NCI-H526 treated with DMSO at 0.1 percent for 48 hours (cell line): ENCODE measurements at regions not wholly inside any gene's neighbourhood (a gene's known extent, or its start where the extent isn't known, plus 50 kb on each side); places are given as distances from the start of the nearest gene placed in this dataset.

Experiments
- DNase-seq: peaks from one replicate; lab custom pipeline; 2025; lab: John Stamatoyannopoulos, UW

DNA sequence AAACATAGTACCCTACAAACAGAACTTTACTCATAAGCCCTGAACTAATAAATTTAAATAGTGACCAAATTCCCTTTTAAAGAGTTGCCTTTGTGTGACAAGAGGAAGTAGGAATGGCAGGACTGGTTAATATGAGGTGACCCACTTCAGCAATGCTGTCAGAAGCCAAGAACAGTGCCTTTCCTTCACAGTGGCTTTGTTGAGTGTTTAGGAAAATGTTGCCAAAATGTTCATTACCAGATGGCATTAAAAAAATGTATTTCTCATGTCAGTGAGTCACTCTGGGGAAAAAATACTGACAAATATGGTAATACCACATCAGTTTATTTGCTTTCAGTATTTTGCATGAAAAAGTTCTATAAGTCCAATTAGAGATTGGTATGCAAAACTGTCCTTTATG, 103.3 kb downstream of the DIRAS2 start:
- DNase-seq, result no peak

DNA sequence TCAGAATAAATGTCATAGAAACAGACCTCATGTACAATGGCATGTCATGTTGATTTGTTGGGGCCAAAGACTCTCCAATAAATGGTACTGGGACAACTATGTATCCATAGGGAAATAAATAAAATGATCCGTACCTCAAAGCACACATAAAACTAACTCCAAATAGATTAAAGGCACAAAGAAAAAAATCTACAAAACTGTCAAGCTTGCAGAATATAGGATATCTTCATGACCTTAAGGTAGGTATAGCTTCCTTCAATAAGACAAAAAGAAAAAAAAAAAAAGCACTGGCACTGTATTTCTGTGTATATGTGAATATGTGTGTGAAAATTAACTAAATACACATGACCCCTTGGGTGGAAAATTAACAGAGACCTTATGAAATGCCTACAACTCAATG, 101.9 kb downstream of the DIRAS2 start:
- no peak for DNase-seq

DNA sequence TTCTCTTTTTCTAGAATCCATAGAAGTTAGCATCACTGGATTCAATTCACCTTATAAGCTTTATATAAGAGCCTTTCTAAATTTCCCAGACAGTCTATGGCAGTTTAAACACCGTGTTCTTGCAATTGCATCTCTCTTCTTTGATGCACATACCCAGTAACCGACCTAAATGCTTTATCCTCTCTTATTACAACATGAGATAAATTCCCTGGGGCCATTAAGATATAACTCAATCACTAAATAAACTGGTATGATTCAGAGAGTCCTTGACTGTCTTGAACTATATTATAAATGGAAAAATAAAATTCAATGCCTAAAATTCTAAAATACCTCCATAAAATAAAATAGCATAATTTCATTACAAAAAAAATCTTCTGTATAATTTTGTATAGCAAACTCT, 98.1 kb downstream of the DIRAS2 start:
- DNase-seq, result no peak

DNA sequence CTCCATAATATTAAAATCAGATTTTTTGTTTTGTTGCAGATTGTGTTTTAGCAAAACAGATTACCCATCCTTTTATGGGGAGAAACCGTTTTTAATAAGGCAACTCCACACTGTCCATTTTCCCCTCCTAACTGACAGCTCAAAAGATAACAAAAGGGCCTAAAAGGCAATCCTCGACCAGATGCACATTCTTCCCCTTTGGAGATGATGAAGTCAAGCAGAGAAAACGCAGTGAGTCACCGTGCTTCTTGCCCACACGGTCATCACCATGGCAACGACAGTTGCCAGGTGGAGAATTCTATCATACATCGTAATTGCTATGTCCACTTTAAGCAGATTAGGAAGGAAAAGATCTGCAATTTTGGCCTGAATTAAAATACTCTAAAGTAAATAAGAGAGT, 96.4 kb downstream of the DIRAS2 start:
- DNase-seq, result no peak

DNA sequence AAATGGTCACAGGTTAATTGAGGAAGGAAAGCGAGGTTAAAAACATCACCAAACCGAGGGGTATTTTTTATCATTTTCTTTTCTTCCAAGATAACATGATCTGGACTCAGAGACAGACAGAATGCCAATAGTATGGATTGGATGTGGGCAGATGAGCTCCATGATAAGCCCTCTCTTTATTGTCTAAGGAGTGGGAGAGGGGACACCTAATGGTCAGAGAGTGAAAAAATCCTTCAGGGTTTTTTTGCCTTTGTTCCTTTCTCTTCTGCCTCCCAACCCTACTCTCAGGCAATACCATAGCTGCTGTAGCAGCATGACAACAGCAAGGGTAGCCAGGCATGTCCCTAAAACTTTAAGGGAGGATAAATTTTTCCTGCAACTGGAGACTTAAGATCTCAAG, 94.7 kb downstream of the DIRAS2 start:
- no peak for DNase-seq

DNA sequence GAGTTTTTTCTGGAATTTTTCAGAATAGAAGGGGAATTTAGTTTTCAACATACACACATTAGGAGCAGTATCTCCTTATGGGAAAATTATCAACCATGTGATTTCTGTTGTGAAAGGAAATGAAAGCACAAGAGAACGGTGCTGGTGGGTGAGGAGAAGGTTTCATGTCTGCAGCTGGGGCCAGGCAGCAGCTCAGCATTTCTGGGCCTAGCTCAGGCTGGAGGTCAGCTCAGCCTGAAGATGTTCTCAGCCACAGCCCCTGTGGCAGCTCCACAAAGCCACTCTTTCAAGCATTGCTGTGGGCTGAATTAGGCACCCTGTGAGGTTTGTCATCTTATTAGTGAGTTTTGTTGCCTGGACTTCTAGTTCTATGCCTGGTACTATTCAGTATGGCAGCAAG, 90.3 kb downstream of the DIRAS2 start:
- DNase-seq, result no peak

DNA sequence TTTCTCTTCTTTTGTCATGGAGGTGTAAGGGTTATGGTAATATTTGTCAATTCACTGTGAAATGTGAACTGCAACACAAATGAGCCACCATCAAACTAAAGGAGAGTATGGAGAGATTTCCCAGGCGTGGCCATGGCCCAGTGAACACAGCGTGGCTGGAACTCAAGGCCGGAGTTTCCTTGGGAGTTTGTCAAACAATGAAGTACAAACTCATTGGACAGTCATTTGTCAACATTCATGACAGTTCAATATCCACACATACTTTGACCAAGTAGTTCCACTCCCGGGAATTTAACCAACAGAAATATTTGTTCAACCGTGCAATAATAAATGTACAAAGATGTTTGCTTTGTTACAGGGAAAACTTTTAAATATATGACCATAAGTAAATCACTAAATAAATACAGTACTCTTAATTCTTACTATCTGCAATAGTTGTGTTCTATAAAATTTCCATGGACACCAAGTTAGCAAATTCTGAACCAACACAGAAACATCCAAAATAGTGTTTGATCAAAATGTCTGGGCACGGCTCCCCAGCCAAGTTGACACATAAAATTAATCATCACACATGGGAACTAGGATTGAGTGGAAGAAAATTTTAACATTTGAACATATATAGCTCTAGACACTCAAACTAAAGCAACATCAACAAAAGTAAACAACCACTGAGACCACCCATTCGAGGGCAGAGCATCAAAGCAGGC, 87.1 kb downstream of the DIRAS2 start:
- DNase-seq, result no peak

DNA sequence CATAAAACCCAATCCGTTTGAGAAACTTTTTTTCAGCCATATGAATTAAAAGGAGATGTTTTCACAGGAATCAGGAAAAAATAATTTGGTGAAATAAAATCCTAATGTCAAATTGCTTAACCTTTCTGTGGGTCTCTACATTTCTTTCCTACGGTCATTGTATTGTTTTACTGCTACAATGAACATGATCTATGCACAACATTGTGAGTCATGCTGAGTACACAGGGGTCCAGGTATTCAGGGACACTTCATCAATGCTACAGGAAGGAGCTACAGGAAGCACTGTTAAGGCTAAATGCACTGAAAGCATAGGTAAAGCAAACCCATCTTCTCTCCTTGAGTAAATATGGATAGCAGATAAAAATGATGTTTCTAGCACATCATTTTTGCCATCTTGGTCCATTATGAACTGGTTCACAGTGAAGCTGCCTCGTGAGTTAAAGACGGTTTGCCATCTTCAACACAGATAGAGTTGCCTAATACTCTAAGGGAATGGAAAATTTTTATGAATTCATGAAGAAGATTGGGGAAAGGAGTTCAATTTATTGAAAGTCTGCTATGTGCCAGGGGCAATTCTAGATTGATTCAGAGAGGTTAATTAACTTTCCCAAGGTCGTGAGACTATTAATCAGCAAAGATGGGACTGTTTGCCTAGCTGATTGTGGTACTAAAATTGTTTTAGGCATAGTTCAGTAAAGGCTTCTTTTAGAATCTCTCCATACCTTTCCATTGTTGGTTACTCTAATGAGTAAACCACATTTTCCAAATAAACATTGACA, 85.5 kb downstream of the DIRAS2 start:
- DNase-seq, result no peak

DNA sequence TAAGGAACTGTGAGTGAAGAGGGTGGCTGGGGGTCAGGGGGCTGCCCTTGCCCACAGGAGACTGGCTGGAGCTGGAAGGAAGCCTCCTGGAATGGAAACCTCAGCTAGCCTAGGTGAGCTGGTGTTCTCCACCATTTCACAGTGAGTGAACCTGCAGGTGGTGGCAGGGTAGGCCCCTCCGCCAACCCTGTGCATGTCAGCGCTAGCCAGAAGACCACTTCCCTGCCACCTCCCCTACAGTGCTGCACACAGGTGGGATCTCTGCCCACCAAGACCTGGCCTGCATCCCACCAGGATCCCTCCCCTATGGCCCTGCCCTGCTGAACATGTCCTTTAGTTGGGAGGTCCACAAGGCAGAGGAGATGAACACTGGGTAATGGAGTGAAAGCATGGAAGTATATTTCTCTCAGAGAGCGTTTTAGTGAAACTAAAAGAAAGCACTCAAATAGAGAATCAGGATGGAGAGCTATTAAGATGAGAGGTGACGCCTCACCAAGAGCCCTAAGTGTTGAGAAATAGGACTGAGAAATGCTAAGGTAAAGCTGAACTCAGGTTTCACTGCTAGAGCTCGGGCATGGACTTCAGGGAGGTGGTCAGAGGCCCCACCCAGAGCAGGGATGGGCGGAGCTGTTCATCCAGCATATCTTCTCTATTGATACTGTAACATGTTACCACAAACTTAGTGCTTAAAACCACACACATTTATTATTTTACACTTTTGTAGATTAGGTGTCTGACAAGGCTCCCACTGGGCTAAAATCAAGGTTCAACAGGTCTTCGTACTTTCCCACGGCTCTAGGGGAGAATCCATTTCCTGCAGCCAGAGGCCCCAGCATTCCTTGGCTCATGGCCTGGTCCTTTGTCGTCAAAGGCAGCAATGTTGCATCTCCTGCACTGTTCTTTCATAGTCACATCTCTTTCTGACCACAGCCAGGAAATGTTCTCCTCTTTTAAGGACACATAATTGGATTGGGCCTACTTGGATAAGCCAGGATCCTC, 83.2 kb downstream of the DIRAS2 start:
- DNase-seq, result no peak
